Endothelial cell of hepatic sinusoid (primary cell): ENCODE measurements at regions not wholly inside any gene's neighbourhood (a gene's known extent, or its start where the extent isn't known, plus 50 kb on each side); places are given as distances from the start of the nearest gene placed in this dataset.

Experiments used
- in situ Hi-C: cut with HindIII; loops from 2 replicates; pipeline ENCODE4 v1.10.0; 2017; ENCODE audit warnings: low sequenced_read_pairs

DNA sequence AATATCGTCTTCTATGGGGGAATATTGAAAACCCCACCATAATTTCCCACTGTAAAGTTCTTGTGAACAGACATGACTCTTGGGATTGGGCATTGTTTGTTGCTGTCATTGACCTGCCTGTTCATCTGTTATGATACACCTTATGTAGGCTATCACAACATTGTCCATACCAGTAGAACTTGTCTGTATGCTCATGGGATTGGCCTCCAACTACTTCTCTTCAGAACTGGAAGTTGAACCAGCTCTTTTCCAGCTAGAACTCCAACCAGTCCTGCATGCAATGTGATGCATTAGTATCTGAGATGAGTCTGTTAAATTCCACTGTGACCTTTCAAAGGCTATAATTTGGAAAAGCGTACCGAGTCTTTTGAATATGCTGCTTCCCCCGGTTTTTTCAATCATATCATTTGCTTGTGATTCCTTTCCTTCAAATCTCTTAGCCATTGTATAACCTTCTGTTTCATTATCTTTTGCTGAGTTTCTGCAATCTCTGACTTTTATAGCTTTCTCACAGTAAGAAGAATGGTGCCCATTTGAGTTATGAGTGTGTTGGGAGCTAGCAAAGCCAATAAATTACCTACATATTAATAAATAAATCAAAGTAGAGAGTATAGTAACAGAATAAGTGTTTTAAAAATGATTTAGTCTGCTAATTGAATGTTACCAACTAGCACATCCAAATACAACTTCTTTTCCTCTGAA is 101.9 kb downstream of the PLK2 start:
- in situ Hi-C loops: no loop called here

DNA sequence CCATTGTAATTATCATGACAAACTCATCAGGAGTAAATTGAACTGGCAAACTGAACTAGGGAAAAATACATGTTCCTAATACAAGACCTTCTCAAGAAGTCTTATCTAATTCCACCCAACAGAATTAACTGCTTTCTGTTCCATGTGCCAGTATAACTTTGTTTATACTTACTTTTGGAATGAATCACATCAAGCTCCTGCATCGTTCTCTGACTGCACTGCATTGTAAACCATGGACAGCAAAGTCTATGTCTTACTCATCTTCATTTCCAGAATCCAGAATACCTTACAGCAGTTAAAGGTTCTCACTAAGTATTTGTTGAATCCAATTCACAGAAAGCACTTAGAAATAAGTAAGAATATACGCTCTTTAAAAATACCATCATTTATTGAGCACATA is 102.8 kb downstream of the PLK2 start:
- in situ Hi-C loops: no loop called here

DNA sequence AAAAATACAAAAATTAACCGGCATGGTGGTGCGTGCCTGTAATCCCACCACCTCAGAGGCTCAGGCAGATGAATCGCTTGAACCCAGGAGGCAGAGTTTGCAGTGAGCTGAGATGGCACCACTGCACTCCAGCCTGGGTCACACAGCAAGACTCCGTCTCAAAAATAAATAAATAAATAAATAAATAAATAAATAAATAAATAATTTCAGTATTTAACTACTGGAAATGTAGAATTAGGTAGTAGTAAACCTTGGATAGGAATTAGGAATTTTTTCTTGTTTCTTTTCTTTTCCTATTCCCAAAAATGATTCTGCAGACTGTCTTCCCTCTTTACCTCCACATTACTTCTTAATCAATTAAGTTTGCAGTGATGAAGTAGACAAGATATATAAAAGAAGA is 103.2 kb downstream of the PLK2 start:
- in situ Hi-C loops: no loop called here

DNA sequence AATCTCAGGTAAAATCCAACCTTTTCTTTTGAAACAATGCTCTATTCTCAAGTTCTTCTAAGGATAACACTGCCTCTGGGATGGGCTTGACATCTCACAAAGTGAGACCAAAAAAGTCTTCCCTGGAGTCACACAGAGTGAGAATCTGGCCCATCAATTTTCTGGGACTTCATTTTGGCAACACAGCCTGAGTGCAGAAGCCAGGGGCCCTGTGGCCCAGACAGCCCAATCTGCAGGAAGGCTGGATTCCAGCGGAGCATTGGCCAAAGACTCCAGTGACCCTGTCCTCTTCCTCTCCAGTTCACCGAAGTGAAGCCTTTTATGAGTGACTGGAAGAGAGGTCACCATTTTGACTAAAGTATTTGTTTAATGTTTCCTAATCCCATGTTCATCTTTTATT is 105.1 kb downstream of the PLK2 start:
- in situ Hi-C loops: no loop called here

DNA sequence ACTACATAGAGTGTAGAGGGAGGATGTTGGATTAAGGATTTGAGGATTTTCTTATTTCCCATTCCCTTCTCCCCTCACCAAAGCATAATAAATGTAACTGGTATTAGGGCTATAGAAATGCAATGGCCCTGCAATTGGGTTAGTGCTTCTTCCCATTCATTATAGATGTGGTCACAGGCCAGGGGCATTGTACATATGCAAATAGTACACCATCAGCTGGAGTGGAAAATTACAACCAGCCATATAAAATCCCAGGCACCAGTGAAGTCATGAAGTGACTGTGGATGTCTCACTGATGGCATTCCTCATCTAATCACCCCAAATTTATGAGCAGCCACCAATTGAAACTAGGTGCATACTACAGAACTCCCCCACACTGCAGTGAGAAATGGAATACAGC is 105.9 kb downstream of the PLK2 start:
- in situ Hi-C loops: no loop called here

DNA sequence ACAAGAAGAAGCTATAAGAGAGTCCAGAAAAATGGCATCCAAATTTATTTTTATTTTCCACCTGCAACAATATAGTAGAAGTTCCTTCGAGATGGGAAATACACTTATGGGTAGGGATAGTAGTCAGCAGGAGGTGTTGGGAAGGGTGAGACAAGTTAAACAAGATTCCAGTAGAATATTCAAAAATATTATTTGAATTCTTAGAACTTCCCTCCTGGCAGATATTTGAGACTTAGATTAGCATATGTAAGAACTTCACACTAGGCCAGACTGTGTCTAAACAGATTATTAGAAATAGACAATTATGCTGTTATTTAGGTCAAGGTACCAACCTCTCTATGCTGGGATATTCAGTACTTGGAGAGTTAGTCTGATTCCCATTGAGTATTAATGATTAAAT is 108.7 kb downstream of the PLK2 start:
- in situ Hi-C loops: no loop called here

DNA sequence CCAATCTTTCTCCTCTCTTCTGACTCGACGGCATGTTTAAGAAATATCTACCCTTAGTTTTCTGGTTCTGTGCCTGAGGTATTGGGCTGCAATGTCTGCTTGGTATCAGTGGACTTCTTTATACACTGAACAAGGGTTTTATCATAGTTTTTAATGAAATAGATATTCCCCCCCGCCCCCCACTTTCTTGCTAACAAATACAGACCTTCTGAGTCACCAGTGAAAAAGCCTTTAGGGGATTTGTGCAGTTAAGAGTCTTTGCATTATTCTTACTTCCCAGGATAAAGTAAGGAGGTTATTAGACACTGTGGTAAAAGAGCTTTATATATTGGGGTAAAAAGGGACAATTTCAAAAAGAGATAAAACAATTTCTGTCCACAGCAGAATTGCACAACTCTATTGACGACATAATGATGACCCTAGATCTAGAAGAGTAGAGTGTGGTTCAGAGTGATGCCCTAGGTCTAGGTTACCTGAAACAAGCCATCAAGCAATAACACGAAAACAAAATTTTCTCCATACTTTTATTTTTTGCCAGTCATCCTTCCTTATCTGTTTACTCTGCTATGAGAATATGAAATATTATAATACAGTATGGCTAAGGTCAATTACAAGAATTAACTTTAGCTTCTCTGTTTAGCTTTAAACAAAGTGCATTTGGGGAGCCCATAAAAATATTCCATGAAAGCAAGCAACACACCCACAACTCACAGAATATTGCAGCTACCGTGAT is 110.7 kb downstream of the PLK2 start:
- in situ Hi-C loops: no loop called here

DNA sequence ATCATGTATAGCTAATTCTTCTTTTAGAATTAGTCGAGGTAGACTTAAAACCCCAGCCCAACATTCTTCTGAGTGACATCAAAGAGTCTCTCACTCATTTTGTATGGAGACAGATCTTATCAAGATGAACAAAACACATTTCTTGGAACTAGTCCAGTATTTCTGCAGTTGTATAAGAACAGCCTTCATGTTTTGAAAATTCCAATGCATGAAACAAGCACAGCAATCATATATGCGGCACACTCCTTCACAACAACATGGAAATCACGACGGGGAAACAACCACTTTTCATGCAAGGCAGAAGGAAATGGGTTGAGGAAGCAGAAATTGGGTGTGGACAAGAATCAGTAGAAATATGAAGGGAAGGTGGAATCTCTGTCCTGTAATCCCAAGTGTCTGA is 113.8 kb downstream of the PLK2 start:
- in situ Hi-C loops: no loop called here

DNA sequence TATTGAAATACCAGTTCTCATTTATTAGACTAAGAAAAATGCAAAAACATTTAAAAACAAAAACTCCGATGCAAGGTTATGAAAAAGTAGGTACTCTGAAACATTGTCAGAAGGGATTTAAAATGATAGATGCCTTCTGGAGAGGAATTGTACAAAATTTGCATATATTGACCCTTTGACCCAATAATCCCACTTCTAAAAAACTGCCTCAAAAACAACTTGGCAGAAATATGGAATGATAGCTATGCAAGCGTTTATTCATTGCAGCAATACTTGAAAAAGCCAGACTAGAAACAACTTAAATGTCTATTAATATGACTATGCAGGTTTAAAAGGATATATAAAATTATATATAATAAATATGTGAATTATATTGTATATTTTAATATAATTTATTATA is 118.4 kb downstream of the PLK2 start:
- in situ Hi-C loops: loop anchor here (5.0 kb wide), 1 partner anchor 76 kb away; no protein-coding TSS in a partner anchor

DNA sequence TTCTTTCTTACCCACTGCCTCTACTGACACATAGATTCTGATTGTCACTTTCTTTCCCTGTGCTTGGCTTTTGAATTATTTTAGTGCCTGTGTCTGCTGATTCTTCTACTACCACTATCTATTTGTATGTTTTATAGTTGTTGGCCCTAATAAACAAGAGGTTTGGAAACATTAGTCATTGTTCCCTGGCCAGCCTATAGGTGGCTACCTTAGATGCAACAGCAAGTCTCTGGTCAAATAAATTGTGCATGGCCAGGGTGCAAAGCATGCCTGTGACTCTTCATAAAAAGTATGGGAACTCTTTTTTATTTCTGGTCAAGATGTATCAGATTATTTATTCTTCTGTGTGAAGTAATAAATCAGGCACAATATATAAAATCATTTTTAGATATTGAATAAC is 124.4 kb downstream of the PLK2 start:
- in situ Hi-C loops: loop anchor here (5.0 kb wide), 1 partner anchor 73 kb away; no protein-coding TSS in a partner anchor

DNA sequence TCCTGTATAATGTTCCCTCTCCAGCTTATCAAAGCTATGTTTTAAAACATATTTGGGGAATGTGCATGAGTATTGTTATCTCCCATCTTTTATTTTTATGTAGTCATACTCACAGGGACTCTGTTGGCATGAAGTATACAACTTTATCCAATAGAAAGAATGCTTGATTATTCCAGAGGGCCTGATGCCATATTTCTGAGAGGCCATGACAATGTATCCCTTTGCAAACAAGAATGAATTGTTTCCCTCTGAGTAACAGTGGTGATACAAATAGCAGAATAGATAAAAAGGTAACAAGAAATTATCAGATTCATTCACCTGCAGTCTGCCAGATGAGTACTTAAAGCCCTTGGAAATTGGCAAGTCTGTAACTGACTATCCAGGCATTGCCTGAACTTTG is 125.9 kb downstream of the PLK2 start:
- in situ Hi-C loops: no loop called here

DNA sequence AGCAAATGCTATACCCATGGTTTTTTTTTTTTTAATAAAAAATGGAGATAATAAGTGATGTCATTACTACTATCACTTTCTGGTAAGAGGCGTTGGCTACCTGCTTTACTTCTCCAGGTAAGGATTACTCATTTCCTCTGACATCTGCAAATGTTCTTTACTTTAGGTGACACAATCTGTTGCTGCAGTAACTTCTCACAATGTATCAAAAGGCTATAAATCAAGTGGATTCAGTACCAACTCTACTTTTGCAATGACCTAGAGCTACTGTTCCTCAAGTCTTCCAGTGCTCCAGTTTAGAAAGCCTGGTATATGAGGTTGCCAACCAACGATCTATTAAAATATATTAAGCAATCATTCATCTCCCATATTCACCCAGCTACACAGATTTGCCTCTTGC is 129.1 kb downstream of the PLK2 start:
- in situ Hi-C loops: no loop called here

DNA sequence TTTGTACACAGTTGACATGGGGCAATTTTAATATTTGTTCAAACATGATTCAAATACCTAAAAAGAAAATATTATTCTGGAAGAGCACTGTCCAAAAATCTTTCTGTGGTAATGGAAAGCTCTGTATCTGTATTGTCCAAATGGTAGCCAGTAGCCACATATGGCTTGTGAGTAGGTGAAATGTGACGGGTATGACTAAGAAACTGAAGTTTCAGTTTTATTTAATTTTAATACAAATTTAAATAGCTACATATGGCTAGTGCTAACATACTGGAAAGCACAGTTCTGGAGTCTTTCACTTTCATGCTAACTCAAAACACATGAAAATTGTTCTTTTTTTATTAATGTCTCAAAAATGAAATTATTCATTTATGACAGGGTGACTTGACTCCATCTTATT is 132.6 kb downstream of the PLK2 start:
- in situ Hi-C loops: no loop called here

DNA sequence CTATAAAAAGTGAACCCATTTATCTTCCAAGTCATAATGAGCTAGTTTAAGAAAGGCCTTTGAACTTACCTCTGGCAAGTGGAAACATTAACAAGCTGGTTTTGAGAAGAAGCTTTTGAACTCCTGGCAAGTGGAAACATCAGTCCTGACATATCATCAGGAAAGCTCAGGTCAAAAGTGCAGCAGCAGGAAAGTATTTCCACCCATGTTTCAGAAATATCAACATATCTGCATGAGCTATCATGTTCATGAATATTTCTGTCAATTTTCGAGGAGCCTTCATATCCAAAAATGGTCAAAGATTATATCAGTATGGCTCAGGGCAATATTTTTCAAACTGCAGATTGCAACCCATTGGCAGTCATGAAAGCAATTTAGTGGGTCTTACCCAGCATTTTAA is 133.9 kb downstream of the PLK2 start:
- in situ Hi-C loops: no loop called here

DNA sequence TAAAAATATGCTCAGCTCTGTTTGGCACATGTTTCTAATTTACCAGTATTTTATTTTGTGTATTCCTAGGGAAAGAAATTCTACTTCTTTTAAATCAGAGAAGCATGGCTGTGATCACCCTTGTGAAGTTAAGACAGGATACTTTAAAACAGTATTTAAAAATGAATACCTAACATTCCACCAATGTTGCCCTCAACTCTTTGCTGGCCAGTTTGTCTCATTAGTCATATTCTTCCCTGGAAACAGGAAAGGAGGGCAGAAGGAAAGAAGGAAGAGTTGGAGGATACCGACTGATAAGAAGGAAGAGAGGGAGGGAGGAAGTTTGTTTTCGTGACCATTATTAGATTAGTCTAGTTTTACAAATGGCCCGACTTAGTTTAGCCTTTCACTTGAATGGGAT is 137.4 kb downstream of the PLK2 start:
- in situ Hi-C loops: no loop called here

DNA sequence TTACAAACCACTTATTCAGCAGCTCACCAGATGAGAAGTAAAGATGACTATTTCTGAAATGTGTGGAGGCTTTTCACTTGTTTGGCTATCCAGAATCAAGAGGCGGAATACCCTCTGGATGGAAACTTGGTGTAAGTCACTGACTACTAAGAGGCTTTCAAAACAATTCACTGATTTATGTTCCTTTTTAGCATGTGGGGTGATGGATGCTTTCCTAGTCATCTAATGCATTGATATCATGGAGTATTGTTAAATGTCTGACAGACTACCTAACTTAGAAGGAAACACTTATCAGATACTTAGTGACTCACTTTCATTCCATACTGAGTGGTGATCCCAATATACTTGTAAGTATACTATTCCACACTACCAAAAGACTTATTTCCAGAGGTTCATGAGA is 141.4 kb downstream of the PLK2 start:
- in situ Hi-C loops: no loop called here

DNA sequence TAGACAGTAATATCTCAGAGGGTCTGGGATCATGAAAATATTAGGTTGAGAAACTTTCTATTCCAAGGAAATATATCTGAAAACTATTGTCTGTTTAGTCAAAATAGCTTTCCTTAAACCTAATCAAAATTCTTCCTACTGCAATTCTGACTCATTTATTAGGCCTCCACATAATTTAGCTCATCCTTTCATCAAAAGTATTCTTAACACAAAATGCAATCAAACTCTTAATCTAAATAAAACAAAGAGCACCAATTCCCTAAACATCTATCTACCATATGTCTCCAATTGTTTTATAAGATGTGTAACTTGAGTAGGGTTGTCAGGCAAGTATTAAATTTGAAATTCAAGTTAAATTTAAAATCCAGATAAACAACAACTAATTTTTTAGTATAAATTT is 142.1 kb downstream of the PLK2 start:
- in situ Hi-C loops: no loop called here

DNA sequence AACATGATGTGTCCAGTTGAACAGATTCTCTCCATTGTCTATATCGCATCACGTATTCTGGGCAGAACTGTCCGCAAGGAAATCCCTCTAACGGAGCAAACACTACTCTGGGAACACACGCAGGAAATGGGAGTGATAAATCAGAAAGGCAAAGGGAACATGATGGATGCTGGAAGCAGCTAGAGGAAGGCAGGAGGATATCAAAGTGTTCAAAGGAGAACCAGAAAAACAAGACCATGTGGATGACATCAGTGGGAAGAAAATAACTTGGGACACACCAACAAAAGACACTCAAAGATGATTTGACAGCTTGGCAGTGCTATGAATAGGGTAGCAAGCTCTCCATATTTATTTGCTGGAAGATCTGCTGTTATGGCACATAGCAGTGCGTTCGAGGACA is 142.9 kb downstream of the PLK2 start:
- in situ Hi-C loops: no loop called here

DNA sequence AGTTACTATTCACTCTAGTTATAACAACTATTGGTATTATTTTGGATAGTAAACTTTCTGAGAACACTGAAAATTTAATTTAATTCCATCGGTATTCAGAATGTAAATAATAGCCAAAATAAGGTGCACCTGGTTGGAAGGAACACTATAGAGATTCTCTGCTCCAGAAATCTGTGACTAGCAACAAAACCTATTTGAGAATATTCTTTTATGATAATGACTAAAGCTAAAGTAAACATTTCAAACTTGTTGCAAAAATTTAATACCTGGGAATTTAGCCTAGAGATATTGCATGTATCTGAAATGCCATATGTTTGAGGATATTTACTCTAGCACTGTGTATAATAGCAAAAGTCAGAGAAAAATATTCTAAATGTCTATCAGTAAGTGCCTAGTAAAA is 144.1 kb downstream of the PLK2 start:
- in situ Hi-C loops: no loop called here

DNA sequence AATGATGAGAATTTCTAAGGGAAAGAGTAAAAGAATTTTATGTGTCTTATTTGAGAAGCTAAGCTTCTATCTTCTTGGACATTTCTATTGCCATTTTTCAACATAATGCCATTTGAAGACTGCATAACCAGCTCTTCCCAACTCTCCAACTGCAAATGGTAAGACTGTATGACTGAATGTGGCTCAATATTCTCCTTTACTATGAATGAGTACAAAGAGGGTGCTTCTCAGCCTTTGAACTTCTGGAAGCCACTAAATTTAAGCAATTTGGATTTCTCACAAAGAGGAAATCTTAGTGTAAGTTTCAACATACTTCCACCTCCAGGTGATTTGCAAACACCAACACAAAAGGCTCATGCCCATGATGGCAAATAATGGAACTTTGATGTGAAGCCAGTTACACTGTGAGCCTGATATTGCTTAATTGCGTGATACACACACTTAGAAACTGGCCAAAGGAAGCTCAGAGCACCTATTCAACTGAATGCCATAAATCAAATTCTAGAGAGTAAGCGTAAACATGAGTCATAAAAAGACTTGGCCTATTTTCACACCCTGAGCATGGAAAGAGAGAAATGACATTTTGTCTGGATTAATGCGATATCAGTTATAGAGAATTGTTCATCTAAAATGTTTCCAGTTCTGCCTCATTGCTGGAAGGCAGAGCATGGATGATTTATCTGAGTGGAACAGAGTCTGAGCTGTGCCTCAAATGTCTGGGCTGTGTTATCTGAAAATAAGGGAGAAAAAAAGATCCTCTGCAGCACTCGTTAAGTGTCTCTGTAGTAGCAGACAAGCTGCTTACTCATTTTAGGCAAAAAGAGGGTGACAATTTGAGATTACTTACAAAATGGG is 145.3 kb downstream of the PLK2 start:
- in situ Hi-C loops: no loop called here

DNA sequence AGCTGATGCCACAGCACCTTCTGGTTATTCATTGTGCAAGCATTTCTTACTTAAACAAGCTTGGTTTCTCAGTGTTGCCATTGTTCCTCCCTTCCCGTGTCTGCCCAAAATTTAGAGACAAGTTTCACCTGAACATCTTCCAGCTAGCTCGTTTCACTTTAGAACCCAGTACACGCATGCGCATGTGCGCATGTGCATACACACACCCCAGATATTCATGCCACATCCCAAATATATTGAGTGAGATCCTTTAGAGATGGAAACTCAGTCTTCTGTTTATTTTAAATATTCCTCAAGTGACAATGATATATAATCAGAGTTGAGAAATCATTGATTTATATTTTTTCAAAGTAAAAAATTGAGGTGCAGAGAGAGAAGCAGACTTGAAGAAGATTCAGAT is 147.6 kb downstream of the PLK2 start:
- in situ Hi-C loops: no loop called here

DNA sequence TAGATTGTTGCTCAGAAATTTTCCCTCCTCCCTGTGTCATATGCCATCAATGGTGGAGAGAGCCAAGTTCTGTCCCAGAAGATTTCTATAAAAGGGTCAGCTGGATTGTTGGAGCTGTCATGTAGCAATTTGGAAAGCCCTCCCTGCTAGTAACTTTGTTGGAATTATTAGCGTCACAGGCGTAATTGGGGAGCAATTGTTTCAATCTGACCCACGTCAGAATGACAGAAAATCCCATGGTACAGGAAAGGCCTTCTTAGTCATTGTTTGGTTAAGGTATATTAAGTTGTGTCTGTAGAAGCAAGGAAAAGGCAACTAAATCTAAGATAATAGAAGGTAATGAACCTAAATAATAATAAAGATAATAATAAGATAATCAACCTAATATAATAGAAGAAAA is 148.4 kb downstream of the PLK2 start:
- in situ Hi-C loops: no loop called here
